Renal pelvis (tissue), 1 donor: ENCODE measurements at regions not wholly inside any gene's neighbourhood (a gene's known extent, or its start where the extent isn't known, plus 50 kb on each side); places are given as distances from the start of the nearest gene placed in this dataset.
"Not testable (repeated sequence)": the region's sequence is repeated elsewhere in the genome, so short reads cannot be mapped to it uniquely, and the experiment has no call there.

ENCODE experiments used
- DNase-seq: peaks from one replicate; pipeline ENCODE4 v3.0.0-alpha.2; 2013

GRCh38 chr7:85322252-85322651 is 135.4 kb upstream of the SEMA3D start:
- DNase-seq = no peak

GRCh38 chr7:85320699-85321476 is 134.0 kb upstream of the SEMA3D start:
- DNase-seq = no peak

- DNase-seq = no peak
These were observed 129.6 kb upstream of the SEMA3D start for GRCh38 chr7:85316489-85316888.

- DNase-seq = no peak
These were observed 123.4 kb upstream of the SEMA3D start for GRCh38 chr7:85310301-85310700.

- no peak for DNase-seq
These were observed 119.3 kb upstream of the SEMA3D start for GRCh38 chr7:85306115-85306514.

- DNase-seq = no peak
These were observed 107.3 kb upstream of the SEMA3D start for GRCh38 chr7:85294176-85294575.

- DNase-seq = no peak
These were observed 106.2 kb upstream of the SEMA3D start for GRCh38 chr7:85292908-85293576.

GRCh38 chr7:85290269-85290668 is 103.4 kb upstream of the SEMA3D start:
- DNase-seq = no peak

GRCh38 chr7:85289279-85289678 is 102.4 kb upstream of the SEMA3D start:
- no peak for DNase-seq

GRCh38 chr7:85287106-85287825 is 100.4 kb upstream of the SEMA3D start:
- no peak for DNase-seq

GRCh38 chr7:85286446-85286845 is 99.6 kb upstream of the SEMA3D start:
- DNase-seq = no peak

- no peak for DNase-seq
These were observed 98.7 kb upstream of the SEMA3D start for GRCh38 chr7:85285527-85285926.

GRCh38 chr7:85275204-85275603 is 88.3 kb upstream of the SEMA3D start:
- no peak for DNase-seq

GRCh38 chr7:85274454-85274853 is 87.6 kb upstream of the SEMA3D start:
- DNase-seq = no peak

GRCh38 chr7:85262891-85263290 is 76.0 kb upstream of the SEMA3D start:
- DNase-seq = no peak

GRCh38 chr7:85261336-85261735 is 74.5 kb upstream of the SEMA3D start:
- no peak for DNase-seq

GRCh38 chr7:85249787-85250186 is 62.9 kb upstream of the SEMA3D start:
- DNase-seq = not testable (repeated sequence)

- DNase-seq = no peak
These were observed 52.3 kb upstream of the SEMA3D start for GRCh38 chr7:85239109-85239508.

GRCh38 chr7:85237721-85238120 is 50.9 kb upstream of the SEMA3D start:
- DNase-seq = no peak
